H7 (cell line): ENCODE measurements at regions not wholly inside any gene's neighbourhood (a gene's known extent, or its start where the extent isn't known, plus 50 kb on each side); places are given as distances from the start of the nearest gene placed in this dataset.

ENCODE experiments used
- DNase-seq: peaks from one replicate; pipeline ENCODE4 v3.0.0; 2012
- H3K27me3 ChIP-seq: 2 replicates; pipeline ENCODE4 v1.6.0; 2011; ENCODE audit warnings: mild to moderate bottlenecking, low read length; ENCODE audit not compliant: control insufficient read depth, insufficient read depth
- H3K36me3 ChIP-seq: replicated peaks from 2 replicates; pipeline ENCODE4 v1.5.1; 2011; ENCODE audit warnings: low read length; ENCODE audit not compliant: control insufficient read depth, insufficient read depth
- H3K4me3 ChIP-seq: 2 replicates; pipeline ENCODE4 v1.5.1; 2011; ENCODE audit warnings: low read depth, mild to moderate bottlenecking, control low read depth, low read length, moderate library complexity; ENCODE audit not compliant: insufficient read depth

GRCh38 chr13:111394211-111394922, 73.9 kb downstream of the TEX29 start:
- DNase-seq: no peak
- Histone ChIP-seq H3K4me3 (no peak overlapping the region), H3K36me3 (no peaks in the 10 kb centered on the region), H3K27me3 (no peaks in the 10 kb centered on the region)

- no peaks in the 10 kb centered on the region for H3K36me3 ChIP-seq
- no peak for DNase-seq
Observed at GRCh38 chr13:111395511-111396393, 75.3 kb downstream of the TEX29 start.

GRCh38 chr13:111396457-111396856, 76.0 kb downstream of the TEX29 start:
- no peak for DNase-seq
- Histone ChIP-seq H3K4me3 (no peak overlapping the region), H3K36me3 (no peaks in the 10 kb centered on the region), H3K27me3 (no peaks in the 10 kb centered on the region)

More at GRCh38 chr13:111395511-111396393, 75.3 kb downstream of the TEX29 start:
- no peak overlapping the region for H3K4me3 ChIP-seq
- no peaks in the 10 kb centered on the region for H3K27me3 ChIP-seq

GRCh38 chr13:111397202-111397880, 76.9 kb downstream of the TEX29 start:
- H3K27me3 ChIP-seq: no peaks in the 10 kb centered on the region
- no peak for DNase-seq
- no peak overlapping the region for H3K4me3 ChIP-seq
- no peaks in the 10 kb centered on the region for H3K36me3 ChIP-seq

- H3K27me3 ChIP-seq: no peaks in the 10 kb centered on the region
- DNase-seq: no peak
- no peaks in the 10 kb centered on the region for H3K36me3 ChIP-seq
- H3K4me3 ChIP-seq: no peak overlapping the region
Observed at GRCh38 chr13:111398196-111398595, 77.8 kb downstream of the TEX29 start.

- H3K4me3 ChIP-seq: no peak overlapping the region
- no peak for DNase-seq
- H3K36me3 ChIP-seq: no peaks in the 10 kb centered on the region
- no peaks in the 10 kb centered on the region for H3K27me3 ChIP-seq
Observed at GRCh38 chr13:111398715-111399299, 78.4 kb downstream of the TEX29 start.

- Histone ChIP-seq H3K4me3 (no peak overlapping the region), H3K27me3 (no peaks in the 10 kb centered on the region), H3K36me3 (no peaks in the 10 kb centered on the region)
- no peak for DNase-seq
Observed at GRCh38 chr13:111399334-111399733, 78.9 kb downstream of the TEX29 start.

- Histone ChIP-seq H3K27me3 (no peaks in the 10 kb centered on the region), H3K36me3 (no peaks in the 10 kb centered on the region), H3K4me3 (no peak overlapping the region)
- DNase-seq: no peak
Observed at GRCh38 chr13:111399776-111400538, 79.5 kb downstream of the TEX29 start.

GRCh38 chr13:111401151-111401550, 80.7 kb downstream of the TEX29 start:
- H3K36me3 ChIP-seq: no peaks in the 10 kb centered on the region
- no peak overlapping the region for H3K4me3 ChIP-seq
- DNase-seq: no peak
- H3K27me3 ChIP-seq: no peaks in the 10 kb centered on the region

GRCh38 chr13:111401755-111402154, 81.3 kb downstream of the TEX29 start:
- no peaks in the 10 kb centered on the region for H3K27me3 ChIP-seq
- H3K4me3 ChIP-seq: no peak overlapping the region
- no peak for DNase-seq
- H3K36me3 ChIP-seq: no peaks in the 10 kb centered on the region

- no peak overlapping the region for H3K4me3 ChIP-seq
- H3K36me3 ChIP-seq: no peaks in the 10 kb centered on the region
- H3K27me3 ChIP-seq: no peaks in the 10 kb centered on the region
- no peak for DNase-seq
Observed at GRCh38 chr13:111402441-111402840, 82.0 kb downstream of the TEX29 start.

GRCh38 chr13:111403266-111403665, 82.8 kb downstream of the TEX29 start:
- Histone ChIP-seq H3K36me3 (no peaks in the 10 kb centered on the region), H3K4me3 (no peak overlapping the region), H3K27me3 (no peaks in the 10 kb centered on the region)
- DNase-seq: no peak

GRCh38 chr13:111404746-111405145, 84.3 kb downstream of the TEX29 start:
- Histone ChIP-seq H3K4me3 (no peak overlapping the region), H3K27me3 (no peaks in the 10 kb centered on the region)

GRCh38 chr13:111406636-111407035, 86.2 kb downstream of the TEX29 start:
- no peaks in the 10 kb centered on the region for H3K36me3 ChIP-seq
- DNase-seq: no peak
- no peaks in the 10 kb centered on the region for H3K27me3 ChIP-seq
- no peak overlapping the region for H3K4me3 ChIP-seq

More at GRCh38 chr13:111404746-111405145, 84.3 kb downstream of the TEX29 start:
- H3K36me3 ChIP-seq: no peaks in the 10 kb centered on the region
- DNase-seq: no peak
